ENCODE measurements at regions not wholly inside any gene's neighbourhood (a gene's known extent, or its start where the extent isn't known, plus 50 kb on each side); places are given as distances from the start of the nearest gene placed in this dataset.

- no peak overlapping the region for H3K9ac ChIP-seq (ENCODE audit: low read depth in 1 of 2, low read length in 2 of 2)
- no peaks in the 10 kb centered on the region for H3K4me1 ChIP-seq (ENCODE audit: control insufficient read depth in 2 of 2, insufficient read depth in 2 of 2, low read length in 2 of 2)
- peaks cover 0 to 5% of the 10 kb centered on the region in 2 donors for H3K9me3 ChIP-seq (ENCODE audit: control insufficient read depth in 2 of 2, low read length in 2 of 2)
- no peaks in the 10 kb centered on the region for H3K36me3 ChIP-seq (ENCODE audit: control insufficient read depth in 2 of 2, insufficient read depth in 2 of 2, low read length in 2 of 2)
- H3K27ac ChIP-seq (ENCODE audit: low read depth in 2 of 2, low read length in 2 of 2) = no peak overlapping the region
- no peak overlapping the region for H3K4me3 ChIP-seq (ENCODE audit: low read length in 2 of 2)
- no peaks in the 10 kb centered on the region for H3K27me3 ChIP-seq (ENCODE audit: control insufficient read depth in 2 of 2, insufficient read depth in 2 of 2, low read length in 2 of 2)
Observed at GRCh38 chr4:13112030-13112429, 372.1 kb downstream of the RAB28 start.

- Histone ChIP-seq H3K4me3 (ENCODE audit: low read length in 2 of 2) (no peak overlapping the region), H3K9ac (ENCODE audit: low read depth in 1 of 2, low read length in 2 of 2) (no peak overlapping the region), H3K27me3 (ENCODE audit: control insufficient read depth in 2 of 2, insufficient read depth in 2 of 2, low read length in 2 of 2) (no peaks in the 10 kb centered on the region), H3K9me3 (ENCODE audit: control insufficient read depth in 2 of 2, low read length in 2 of 2) (peaks cover 0 to 5% of the 10 kb centered on the region in 2 donors), H3K36me3 (ENCODE audit: control insufficient read depth in 2 of 2, insufficient read depth in 2 of 2, low read length in 2 of 2) (no peaks in the 10 kb centered on the region), H3K4me1 (ENCODE audit: control insufficient read depth in 2 of 2, insufficient read depth in 2 of 2, low read length in 2 of 2) (no peaks in the 10 kb centered on the region), H3K27ac (ENCODE audit: low read depth in 2 of 2, low read length in 2 of 2) (no peak overlapping the region)
Observed at GRCh38 chr4:13109536-13109935, 374.6 kb downstream of the RAB28 start.

GRCh38 chr4:13108096-13108495 lies 376.0 kb downstream of the RAB28 start:
- Histone ChIP-seq H3K4me3 (ENCODE audit: low read length in 2 of 2) (no peak overlapping the region), H3K27ac (ENCODE audit: low read depth in 2 of 2, low read length in 2 of 2) (no peak overlapping the region), H3K27me3 (ENCODE audit: control insufficient read depth in 2 of 2, insufficient read depth in 2 of 2, low read length in 2 of 2) (no peaks in the 10 kb centered on the region), H3K9ac (ENCODE audit: low read depth in 1 of 2, low read length in 2 of 2) (no peak overlapping the region), H3K36me3 (ENCODE audit: control insufficient read depth in 2 of 2, insufficient read depth in 2 of 2, low read length in 2 of 2) (no peaks in the 10 kb centered on the region), H3K9me3 (ENCODE audit: control insufficient read depth in 2 of 2, low read length in 2 of 2) (peaks cover 0 to 5% of the 10 kb centered on the region in 2 donors), H3K4me1 (ENCODE audit: control insufficient read depth in 2 of 2, insufficient read depth in 2 of 2, low read length in 2 of 2) (no peaks in the 10 kb centered on the region)

- Histone ChIP-seq H3K9ac (ENCODE audit: low read depth in 1 of 2, low read length in 2 of 2) (no peak overlapping the region), H3K27me3 (ENCODE audit: control insufficient read depth in 2 of 2, insufficient read depth in 2 of 2, low read length in 2 of 2) (no peaks in the 10 kb centered on the region), H3K4me1 (ENCODE audit: control insufficient read depth in 2 of 2, insufficient read depth in 2 of 2, low read length in 2 of 2) (no peaks in the 10 kb centered on the region), H3K27ac (ENCODE audit: low read depth in 2 of 2, low read length in 2 of 2) (no peak overlapping the region), H3K9me3 (ENCODE audit: control insufficient read depth in 2 of 2, low read length in 2 of 2) (peaks cover 0 to under 1% of the 10 kb centered on the region in 2 donors), H3K4me3 (ENCODE audit: low read length in 2 of 2) (no peak overlapping the region), H3K36me3 (ENCODE audit: control insufficient read depth in 2 of 2, insufficient read depth in 2 of 2, low read length in 2 of 2) (no peaks in the 10 kb centered on the region)
Observed at GRCh38 chr4:13103382-13104015, 380.6 kb downstream of the RAB28 start.

- H3K27ac ChIP-seq (ENCODE audit: low read depth in 2 of 2, low read length in 2 of 2) = no peak overlapping the region
- H3K9ac ChIP-seq (ENCODE audit: low read depth in 1 of 2, low read length in 2 of 2) = no peak overlapping the region
- H3K4me3 ChIP-seq (ENCODE audit: low read length in 2 of 2) = no peak overlapping the region
- no peaks in the 10 kb centered on the region for H3K4me1 ChIP-seq (ENCODE audit: control insufficient read depth in 2 of 2, insufficient read depth in 2 of 2, low read length in 2 of 2)
- H3K36me3 ChIP-seq (ENCODE audit: control insufficient read depth in 2 of 2, insufficient read depth in 2 of 2, low read length in 2 of 2) = no peaks in the 10 kb centered on the region
- H3K27me3 ChIP-seq (ENCODE audit: control insufficient read depth in 2 of 2, insufficient read depth in 2 of 2, low read length in 2 of 2) = no peaks in the 10 kb centered on the region
- H3K9me3 ChIP-seq (ENCODE audit: control insufficient read depth in 2 of 2, low read length in 2 of 2) = no peaks in the 10 kb centered on the region
Observed at GRCh38 chr4:13102092-13102742, 381.9 kb downstream of the RAB28 start.

- Histone ChIP-seq H3K27ac (ENCODE audit: low read depth in 2 of 2, low read length in 2 of 2) (no peak overlapping the region), H3K4me3 (ENCODE audit: low read length in 2 of 2) (no peak overlapping the region), H3K4me1 (ENCODE audit: control insufficient read depth in 2 of 2, insufficient read depth in 2 of 2, low read length in 2 of 2) (no peaks in the 10 kb centered on the region), H3K27me3 (ENCODE audit: control insufficient read depth in 2 of 2, insufficient read depth in 2 of 2, low read length in 2 of 2) (no peaks in the 10 kb centered on the region), H3K36me3 (ENCODE audit: control insufficient read depth in 2 of 2, insufficient read depth in 2 of 2, low read length in 2 of 2) (no peaks in the 10 kb centered on the region), H3K9ac (ENCODE audit: low read depth in 1 of 2, low read length in 2 of 2) (no peak overlapping the region), H3K9me3 (ENCODE audit: control insufficient read depth in 2 of 2, low read length in 2 of 2) (no peaks in the 10 kb centered on the region)
Observed at GRCh38 chr4:13097971-13098370, 386.2 kb downstream of the RAB28 start.

GRCh38 chr4:13095722-13096121 lies 388.4 kb downstream of the RAB28 start:
- Histone ChIP-seq H3K27ac (ENCODE audit: low read depth in 2 of 2, low read length in 2 of 2) (no peak overlapping the region), H3K9ac (ENCODE audit: low read depth in 1 of 2, low read length in 2 of 2) (no peak overlapping the region), H3K4me1 (ENCODE audit: control insufficient read depth in 2 of 2, insufficient read depth in 2 of 2, low read length in 2 of 2) (no peaks in the 10 kb centered on the region), H3K4me3 (ENCODE audit: low read length in 2 of 2) (no peak overlapping the region), H3K9me3 (ENCODE audit: control insufficient read depth in 2 of 2, low read length in 2 of 2) (no peaks in the 10 kb centered on the region), H3K36me3 (ENCODE audit: control insufficient read depth in 2 of 2, insufficient read depth in 2 of 2, low read length in 2 of 2) (no peaks in the 10 kb centered on the region), H3K27me3 (ENCODE audit: control insufficient read depth in 2 of 2, insufficient read depth in 2 of 2, low read length in 2 of 2) (no peaks in the 10 kb centered on the region)

GRCh38 chr4:13093170-13093569 lies 391.0 kb downstream of the RAB28 start:
- H3K9ac ChIP-seq (ENCODE audit: low read depth in 1 of 2, low read length in 2 of 2) = no peak overlapping the region
- H3K4me3 ChIP-seq (ENCODE audit: low read length in 2 of 2) = no peak overlapping the region
- no peak overlapping the region for H3K27ac ChIP-seq (ENCODE audit: low read depth in 2 of 2, low read length in 2 of 2)
- no peaks in the 10 kb centered on the region for H3K9me3 ChIP-seq (ENCODE audit: control insufficient read depth in 2 of 2, low read length in 2 of 2)
- H3K4me1 ChIP-seq (ENCODE audit: control insufficient read depth in 2 of 2, insufficient read depth in 2 of 2, low read length in 2 of 2) = no peaks in the 10 kb centered on the region
- no peaks in the 10 kb centered on the region for H3K36me3 ChIP-seq (ENCODE audit: control insufficient read depth in 2 of 2, insufficient read depth in 2 of 2, low read length in 2 of 2)
- H3K27me3 ChIP-seq (ENCODE audit: control insufficient read depth in 2 of 2, insufficient read depth in 2 of 2, low read length in 2 of 2) = no peaks in the 10 kb centered on the region

GRCh38 chr4:13092702-13093101 lies 391.4 kb downstream of the RAB28 start:
- no peak overlapping the region for H3K9ac ChIP-seq (ENCODE audit: low read depth in 1 of 2, low read length in 2 of 2)
- no peaks in the 10 kb centered on the region for H3K27me3 ChIP-seq (ENCODE audit: control insufficient read depth in 2 of 2, insufficient read depth in 2 of 2, low read length in 2 of 2)
- H3K27ac ChIP-seq (ENCODE audit: low read depth in 2 of 2, low read length in 2 of 2) = no peak overlapping the region
- no peaks in the 10 kb centered on the region for H3K4me1 ChIP-seq (ENCODE audit: control insufficient read depth in 2 of 2, insufficient read depth in 2 of 2, low read length in 2 of 2)
- H3K4me3 ChIP-seq (ENCODE audit: low read length in 2 of 2) = no peak overlapping the region
- no peaks in the 10 kb centered on the region for H3K9me3 ChIP-seq (ENCODE audit: control insufficient read depth in 2 of 2, low read length in 2 of 2)
- no peaks in the 10 kb centered on the region for H3K36me3 ChIP-seq (ENCODE audit: control insufficient read depth in 2 of 2, insufficient read depth in 2 of 2, low read length in 2 of 2)

- Histone ChIP-seq H3K9me3 (ENCODE audit: control insufficient read depth in 2 of 2, low read length in 2 of 2) (no peaks in the 10 kb centered on the region), H3K4me1 (ENCODE audit: control insufficient read depth in 2 of 2, insufficient read depth in 2 of 2, low read length in 2 of 2) (no peaks in the 10 kb centered on the region), H3K27ac (ENCODE audit: low read depth in 2 of 2, low read length in 2 of 2) (no peak overlapping the region), H3K9ac (ENCODE audit: low read depth in 1 of 2, low read length in 2 of 2) (no peak overlapping the region), H3K4me3 (ENCODE audit: low read length in 2 of 2) (no peak overlapping the region), H3K27me3 (ENCODE audit: control insufficient read depth in 2 of 2, insufficient read depth in 2 of 2, low read length in 2 of 2) (no peaks in the 10 kb centered on the region), H3K36me3 (ENCODE audit: control insufficient read depth in 2 of 2, insufficient read depth in 2 of 2, low read length in 2 of 2) (no peaks in the 10 kb centered on the region)
Observed at GRCh38 chr4:13089659-13089998, 394.5 kb downstream of the RAB28 start.
